CD4-positive, alpha-beta T cell treated with Interleukin-15 for 1 hour (primary cell): ENCODE measurements at regions not wholly inside any gene's neighbourhood (a gene's known extent, or its start where the extent isn't known, plus 50 kb on each side); places are given as distances from the start of the nearest gene placed in this dataset.
"Not testable (repeated sequence)": the region's sequence is repeated elsewhere in the genome, so short reads cannot be mapped to it uniquely, and the experiment has no call there.

Source experiments
- DNase-seq: peaks from one replicate; pipeline ENCODE4 v3.0.0-alpha.2; 2020

DNA sequence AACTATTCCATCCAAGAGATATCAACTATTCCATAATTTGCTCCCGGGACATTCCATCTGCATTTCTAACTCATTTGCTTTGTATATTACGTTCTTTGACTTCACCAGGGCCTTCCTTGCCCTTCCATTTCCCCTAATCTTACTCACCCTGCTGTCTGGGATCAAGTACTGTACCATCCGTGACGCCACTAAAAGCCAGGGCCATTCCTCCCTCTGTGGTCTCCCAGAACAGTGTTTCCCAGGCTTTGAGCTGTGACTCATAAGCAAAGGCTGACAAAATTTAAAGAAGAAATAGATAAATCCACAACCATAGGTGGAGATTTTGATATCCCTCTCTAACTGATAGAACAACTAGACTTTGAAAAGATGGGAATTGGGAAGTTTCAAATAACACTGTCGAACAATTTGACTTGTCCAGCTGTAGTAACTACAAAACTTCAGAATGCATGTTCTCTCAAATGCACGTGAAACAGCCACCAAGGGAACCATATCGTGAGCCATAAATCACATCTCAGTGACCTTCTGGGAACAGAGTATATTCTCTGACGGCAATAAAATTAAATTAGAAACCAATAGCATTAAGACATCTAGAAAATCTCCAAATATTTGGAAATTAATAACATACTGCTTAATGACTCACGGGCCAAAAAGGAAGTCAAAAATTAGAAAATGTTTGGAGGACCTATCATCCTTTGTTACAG lies 501.0 kb downstream of the SETD4 start:
- DNase-seq = no peak

DNA sequence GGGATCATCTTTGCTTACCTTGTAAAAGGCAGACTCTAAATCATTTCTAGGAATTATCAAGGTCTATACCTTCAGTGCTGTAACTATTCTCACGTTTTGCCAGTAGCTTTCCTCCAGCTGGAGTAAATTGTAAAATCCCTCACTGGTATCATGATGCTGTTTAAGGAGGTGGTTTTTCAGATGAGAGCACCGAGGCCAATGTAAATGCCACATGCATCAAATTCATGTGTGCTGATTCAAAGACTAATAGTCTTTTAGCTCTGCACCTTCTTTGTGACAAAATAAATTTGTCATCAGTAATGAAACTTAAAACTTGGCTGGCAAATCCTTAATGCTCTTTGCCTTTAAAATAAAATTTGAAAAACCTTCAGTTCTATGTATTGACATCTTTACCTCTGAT lies 503.8 kb downstream of the SETD4 start:
- DNase-seq = no peak

DNA sequence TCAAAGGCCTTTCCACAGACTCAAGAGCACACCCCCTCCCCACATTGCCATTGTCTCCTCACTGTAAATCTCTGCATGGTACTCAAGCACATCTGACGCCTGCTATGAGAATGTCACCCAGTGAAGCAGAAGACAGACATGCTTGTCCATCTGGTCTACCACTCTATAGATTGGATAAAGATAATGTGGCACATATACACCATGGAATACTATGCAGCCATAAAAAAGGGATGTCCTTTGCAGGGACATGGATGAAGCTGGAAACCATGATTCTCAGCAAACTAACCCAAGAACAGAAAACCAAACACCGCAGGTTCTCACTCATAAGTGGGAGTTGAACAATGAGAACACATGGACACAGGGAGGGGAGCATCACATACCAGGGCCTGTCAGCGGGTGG lies 503.4 kb upstream of the RUNX1 start:
- not testable (repeated sequence) for DNase-seq

GRCh38 chr21:35548904-35549615 lies 500.0 kb upstream of the RUNX1 start:
- no peak for DNase-seq

- DNase-seq = no peak
Measured at GRCh38 chr21:35547946-35548774, 499.1 kb upstream of the RUNX1 start.

DNA sequence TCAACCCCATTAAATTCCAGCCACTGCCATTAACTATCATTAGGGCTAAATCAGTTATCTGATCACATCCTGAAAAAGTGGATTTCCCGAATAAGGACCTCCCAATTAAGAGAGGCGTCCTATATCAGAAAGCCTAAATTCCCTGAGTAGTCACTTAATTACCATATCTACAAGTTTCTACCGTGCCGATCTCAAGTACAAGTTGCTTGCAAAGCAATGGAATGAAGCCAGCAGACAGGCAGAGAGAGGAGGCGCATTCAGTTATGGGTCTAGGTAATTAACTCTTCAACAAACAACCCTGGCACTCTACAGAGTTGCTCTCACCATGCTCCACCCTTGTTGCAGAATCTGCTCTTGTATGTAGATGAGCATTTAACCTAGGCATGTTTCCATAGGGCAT lies 494.6 kb upstream of the RUNX1 start:
- no peak for DNase-seq

- DNase-seq = no peak
Measured at GRCh38 chr21:35540950-35541638, 492.0 kb upstream of the RUNX1 start.

DNA sequence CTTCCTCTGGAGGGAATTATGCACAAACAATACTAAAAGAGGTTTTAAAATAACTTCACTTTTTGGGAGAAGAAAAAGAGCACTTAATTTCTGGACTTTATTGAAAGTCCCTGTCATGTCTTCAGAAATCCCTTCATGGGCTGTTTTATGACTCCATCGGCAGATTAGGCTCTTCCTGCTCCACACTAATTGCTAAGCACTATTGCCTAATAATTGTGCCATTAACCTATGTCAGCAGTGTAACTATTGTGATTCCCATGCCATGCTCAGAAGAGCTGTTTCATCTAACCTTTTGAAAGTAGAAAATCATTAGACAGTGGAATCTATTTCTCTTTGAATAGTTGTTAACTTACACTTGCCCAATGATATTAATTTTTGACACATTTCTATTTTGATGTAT lies 489.3 kb upstream of the RUNX1 start:
- no peak for DNase-seq

- DNase-seq = no peak
Measured at GRCh38 chr21:35537604-35538003, 488.5 kb upstream of the RUNX1 start.

GRCh38 chr21:35533893-35534292 lies 484.8 kb upstream of the RUNX1 start:
- no peak for DNase-seq

DNA sequence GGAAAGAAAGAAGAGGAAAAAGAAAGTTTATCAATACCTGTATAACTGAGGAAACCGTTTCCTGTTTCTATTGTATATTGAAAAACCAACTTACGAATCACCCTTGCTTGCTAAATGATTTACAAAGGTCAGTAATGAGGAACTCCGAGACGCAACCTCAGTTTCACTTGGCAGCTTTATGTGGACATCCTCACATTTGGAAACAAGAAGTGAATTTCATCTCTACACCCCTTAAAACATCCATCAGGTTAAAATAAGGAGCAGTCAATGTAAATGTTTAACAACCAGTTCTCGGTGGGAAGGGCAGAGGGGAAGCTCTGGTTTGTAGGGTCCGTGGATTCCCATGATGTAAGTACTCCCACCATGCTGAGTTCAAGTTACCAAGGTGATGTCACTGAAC lies 481.7 kb upstream of the RUNX1 start:
- no peak for DNase-seq

GRCh38 chr21:35529171-35529863 lies 480.2 kb upstream of the RUNX1 start:
- no peak for DNase-seq

DNA sequence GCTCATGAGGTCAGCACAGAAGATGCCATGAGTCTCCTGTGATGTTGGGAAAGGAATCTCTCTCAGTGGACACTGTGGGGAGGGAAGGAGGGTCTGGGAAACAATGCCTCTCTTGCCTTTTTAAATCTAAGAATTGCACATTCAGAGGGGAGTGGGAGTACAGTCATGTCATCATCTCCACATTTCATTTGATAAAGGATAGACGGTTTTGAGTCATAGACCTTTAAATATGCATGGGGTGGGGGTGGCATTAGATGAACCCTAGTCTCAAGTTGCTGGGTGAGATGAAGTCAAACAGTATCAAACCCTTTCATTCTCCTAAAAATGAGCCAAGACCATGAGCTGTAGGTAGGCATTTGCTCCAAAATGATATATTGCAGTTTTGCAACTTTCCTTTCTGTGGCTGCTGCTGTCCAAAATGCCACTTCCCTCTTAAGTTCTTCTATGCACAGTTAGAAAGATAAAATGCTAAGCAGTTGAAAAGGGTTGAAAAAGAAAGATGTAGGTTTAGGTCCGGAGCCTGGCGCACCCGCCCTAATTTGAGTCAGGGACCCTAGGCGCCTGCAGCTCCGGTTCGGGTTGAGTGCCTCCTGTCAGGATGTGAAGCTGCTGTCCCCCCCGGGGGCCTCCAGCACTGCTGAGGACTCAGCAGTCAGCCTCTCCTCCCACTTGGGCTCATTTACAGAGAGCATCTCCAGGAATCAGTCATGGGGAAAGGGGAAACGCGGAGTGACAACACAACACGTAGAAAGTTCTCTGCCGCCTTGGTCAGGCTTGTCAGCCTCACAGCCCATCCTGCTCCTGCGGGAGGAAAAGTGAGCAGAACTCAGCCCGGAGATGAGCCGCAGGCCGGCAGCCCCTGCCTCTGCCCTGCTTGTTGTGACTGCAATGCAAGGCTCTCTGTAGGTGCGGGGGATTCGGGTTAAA lies 479.3 kb upstream of the RUNX1 start:
- peak; percentile 34 for DNase-seq

GRCh38 chr21:35527358-35527757 lies 478.3 kb upstream of the RUNX1 start:
- no peak for DNase-seq

DNA sequence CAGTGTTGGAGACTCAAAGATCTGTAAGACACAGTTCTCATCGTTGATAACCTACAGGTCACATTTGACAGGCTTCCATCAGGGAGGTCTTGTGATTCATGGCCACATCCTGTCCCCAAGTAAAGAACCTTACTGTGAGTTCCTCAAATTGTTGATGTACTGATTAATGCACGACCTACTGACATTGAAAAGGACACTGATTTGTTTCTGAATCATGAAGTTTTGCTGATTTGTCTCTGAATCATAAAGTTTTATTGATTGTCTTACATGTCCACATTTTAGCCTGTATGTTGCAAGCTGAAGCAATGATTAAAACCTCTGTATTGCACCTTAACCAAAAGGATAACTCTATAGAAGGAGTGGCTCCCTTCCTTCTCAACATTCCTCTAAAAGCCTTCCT lies 476.3 kb upstream of the RUNX1 start:
- peak; percentile 22 for DNase-seq

GRCh38 chr21:35521852-35522505 lies 472.9 kb upstream of the RUNX1 start:
- DNase-seq = no peak

DNA sequence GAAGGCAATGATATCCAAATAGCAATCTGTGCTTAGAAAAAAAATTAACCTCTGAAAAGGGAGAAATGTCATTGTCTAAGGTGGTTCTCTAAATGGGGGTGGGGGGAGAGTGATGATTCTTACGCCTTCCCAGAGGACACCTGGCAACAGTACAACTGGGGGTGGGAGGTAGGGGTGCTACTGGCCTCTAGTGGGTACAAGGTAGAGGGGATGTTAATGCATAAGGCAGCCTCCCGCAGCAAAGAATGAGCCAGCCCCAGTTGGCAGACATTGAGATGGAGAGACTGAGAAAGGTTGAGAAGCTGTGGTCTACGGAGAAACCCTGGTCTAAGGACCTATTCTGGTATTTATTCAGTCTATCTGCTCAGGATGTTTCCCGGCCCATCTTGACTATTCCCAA lies 472.2 kb upstream of the RUNX1 start:
- DNase-seq = no peak

DNA sequence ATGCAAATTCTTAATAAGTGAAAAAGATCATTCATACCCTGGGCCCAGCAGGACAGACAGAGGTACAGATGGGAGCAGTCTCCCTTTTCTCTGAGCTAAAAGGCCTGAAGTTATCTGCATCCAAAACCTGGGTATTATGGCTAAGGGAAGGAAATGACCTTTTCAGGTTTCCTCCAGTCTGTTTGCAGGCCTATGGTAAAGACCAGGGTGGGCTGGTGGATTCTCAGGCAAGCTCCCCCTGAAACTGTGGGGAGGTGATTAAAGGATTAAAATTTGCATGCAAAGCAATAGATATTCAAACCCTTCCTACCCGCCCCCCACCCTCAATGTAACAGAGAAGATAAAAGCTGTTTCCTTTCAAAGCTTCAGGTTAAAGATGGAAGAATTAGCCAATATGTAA lies 471.8 kb upstream of the RUNX1 start:
- DNase-seq = no peak

- no peak for DNase-seq
Measured at GRCh38 chr21:35520302-35520701, 471.2 kb upstream of the RUNX1 start.

GRCh38 chr21:35517865-35518264 lies 468.8 kb upstream of the RUNX1 start:
- no peak for DNase-seq

DNA sequence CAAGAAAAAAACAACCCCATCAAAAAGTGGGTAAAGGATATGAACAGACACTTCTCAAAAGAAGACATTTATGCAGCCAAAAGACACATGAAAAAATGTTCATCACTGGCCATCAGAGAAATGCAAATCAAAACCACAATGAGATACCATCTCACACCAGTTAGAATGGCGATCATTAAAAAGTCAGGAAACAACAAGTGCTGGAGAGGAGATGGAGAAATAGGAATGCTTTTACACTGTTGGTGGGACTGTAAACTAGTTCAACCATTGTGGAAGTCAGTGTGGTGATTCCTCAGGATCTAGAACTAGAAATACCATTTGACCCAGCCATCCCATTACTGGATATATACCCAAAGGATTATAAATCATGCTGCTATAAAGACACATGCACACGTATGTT lies 467.2 kb upstream of the RUNX1 start:
- DNase-seq = not testable (repeated sequence)
